Neural cell (in vitro differentiated cells): ENCODE measurements at regions not wholly inside any gene's neighbourhood (a gene's known extent, or its start where the extent isn't known, plus 50 kb on each side); places are given as distances from the start of the nearest gene placed in this dataset.

Source experiments
- H2AFZ ChIP-seq: fragments of 200-600, 300-800 bp; sonication (generic), shearing (Covaris generic); 2 replicates; pipeline ENCODE4 v1.6.0; 2014; ENCODE audit warnings: low read depth, mild to moderate bottlenecking, antibody characterized with exemption, low read length, moderate library complexity
- H3F3A ChIP-seq: fragments of 200-600 bp; shearing (Covaris generic); 2 replicates; pipeline ENCODE4 v1.6.1; 2016; ENCODE audit warnings: mild to moderate bottlenecking, moderate library complexity, mixed read lengths, antibody characterized with exemption, low read length; ENCODE audit not compliant: insufficient read depth, poor library complexity, severe bottlenecking
- H3K27ac ChIP-seq: fragments of 200-600, 300-800 bp; sonication (generic), shearing (Covaris generic); 2 replicates; pipeline ENCODE4 v1.5.1; 2014; ENCODE audit warnings: mild to moderate bottlenecking, low read length, moderate library complexity
- H3K27me3 ChIP-seq: fragments of 300-800, 200-600 bp; sonication (generic), shearing (Covaris generic); 2 replicates; pipeline ENCODE4 v1.6.0; 2014; ENCODE audit warnings: mild to moderate bottlenecking, low read depth, low read length, moderate library complexity; ENCODE audit not compliant: insufficient read depth
- H3K36me3 ChIP-seq: fragments of 300-800, 200-600 bp; sonication (generic), shearing (Covaris generic); 2 replicates; pipeline ENCODE4 v1.5.1; 2014; ENCODE audit warnings: mild to moderate bottlenecking, antibody characterized with exemption, low read length, moderate library complexity; ENCODE audit not compliant: insufficient read depth
- H3K4me2 ChIP-seq: fragments of 300-800, 200-600 bp; sonication (generic), shearing (Covaris generic); 2 replicates; pipeline ENCODE4 v1.6.0; 2014; ENCODE audit warnings: mild to moderate bottlenecking, low read length
- H3K4me3 ChIP-seq: fragments of 300-800, 200-600 bp; sonication (generic), shearing (Covaris generic); 2 replicates; pipeline ENCODE4 v1.5.1; 2014; ENCODE audit warnings: mild to moderate bottlenecking, low read length, moderate library complexity
- H3K79me2 ChIP-seq: fragments of 200-600 bp; shearing (Covaris generic); replicated peaks from 2 replicates; pipeline ENCODE4 v1.6.0; 2014; ENCODE audit warnings: mild to moderate bottlenecking, low read length, moderate library complexity; ENCODE audit not compliant: insufficient read depth
- H3K9ac ChIP-seq: fragments of 300-800, 200-600 bp; sonication (generic), shearing (Covaris generic); 2 replicates; pipeline ENCODE4 v1.6.1; 2016; ENCODE audit warnings: mild to moderate bottlenecking, low read length, mixed read lengths
- H3K9me2 ChIP-seq: fragments of 200-600 bp; shearing (Covaris generic); 2 replicates; pipeline ENCODE4 v1.6.1; 2016; ENCODE audit warnings: mild to moderate bottlenecking, low read length, mixed read lengths; ENCODE audit not compliant: insufficient read depth
- H3K9me3 ChIP-seq: fragments of 200-600, 300-800 bp; sonication (generic), shearing (Covaris generic); 2 replicates; pipeline ENCODE4 v1.6.1; 2016; ENCODE audit warnings: mild to moderate bottlenecking, mixed run types, low read length, moderate library complexity, mixed read lengths
- H4K20me1 ChIP-seq: fragments of 200-600 bp; shearing (Covaris generic); 2 replicates; pipeline ENCODE4 v1.6.1; 2016; ENCODE audit warnings: mild to moderate bottlenecking, mixed run types; ENCODE audit not compliant: insufficient read depth
- EP300 ChIP-seq: fragments of 450-650 bp; conservative IDR thresholded peaks from 2 replicates; pipeline ENCODE4 v1.6.1; 2014; ENCODE audit warnings: antibody characterized with exemption, mild to moderate bottlenecking, moderate library complexity; ENCODE audit not compliant: poor library complexity, severe bottlenecking
- EZH2 ChIP-seq: fragments of 200-600, 300-800 bp; shearing (Covaris generic), sonication (generic); IDR thresholded peaks from 2 replicates; pipeline ENCODE4 v1.6.1; 2014; ENCODE audit warnings: antibody characterized with exemption, low read length, borderline replicate concordance, mild to moderate bottlenecking; ENCODE audit not compliant: insufficient read depth, poor library complexity, severe bottlenecking
- MXI1 ChIP-seq: fragments of 450-650 bp; conservative IDR thresholded peaks from 2 replicates; pipeline ENCODE4 v1.6.1; 2014; ENCODE audit warnings: antibody characterized with exemption, mild to moderate bottlenecking; ENCODE audit not compliant: poor library complexity, severe bottlenecking
- POLR2AphosphoS5 ChIP-seq: IDR thresholded peaks from 2 replicates; pipeline ENCODE4 v1.6.1; 2012
- RAD21 ChIP-seq: fragments of 450-650 bp; conservative IDR thresholded peaks from 2 replicates; pipeline ENCODE4 v1.6.1; 2014; ENCODE audit warnings: antibody characterized with exemption, mild to moderate bottlenecking, moderate library complexity
- REST ChIP-seq: IDR thresholded peaks from 2 replicates; pipeline ENCODE4 v1.6.1; 2012; ENCODE audit warnings: borderline replicate concordance
- SMC3 ChIP-seq: fragments of 450-650 bp; conservative IDR thresholded peaks from 2 replicates; pipeline ENCODE4 v1.6.1; 2014; ENCODE audit warnings: antibody characterized with exemption, mild to moderate bottlenecking, moderate library complexity; ENCODE audit not compliant: poor library complexity
- TAF1 ChIP-seq: IDR thresholded peaks from 2 replicates; pipeline ENCODE4 v1.6.1; 2012; ENCODE audit warnings: low read depth
- TF ChIP-seq, protein P1 (sequence below): fragments of 450-650 bp; IDR thresholded peaks from 2 replicates; pipeline ENCODE4 v1.5.1; 2014; ENCODE audit warnings: antibody characterized with exemption, mild to moderate bottlenecking, moderate library complexity; ENCODE audit not compliant: poor library complexity, severe bottlenecking

- Histone ChIP-seq H3K4me2 (no peak overlapping the region), H4K20me1 (no peaks in the 10 kb centered on the region), H3K9me2 (no peaks in the 10 kb centered on the region), H3F3A (no peaks in the 10 kb centered on the region), H3K9me3 (peaks cover 4% of the 10 kb centered on the region), H3K79me2 (no peaks in the 10 kb centered on the region), H3K27me3 (no peaks in the 10 kb centered on the region), H3K36me3 (no peaks in the 10 kb centered on the region), H3K4me3 (no peak overlapping the region), H3K9ac (no peak overlapping the region), H2AFZ (no peak overlapping the region), H3K27ac (no peak overlapping the region)
- TF ChIP-seq REST (no peak), MXI1 (no peak), POLR2AphosphoS5 (no peak), RAD21 (no peak), SMC3 (no peak), TAF1 (no peak), EP300 (no peak), EZH2 (no peak)
- TF ChIP-seq, protein P1, sequence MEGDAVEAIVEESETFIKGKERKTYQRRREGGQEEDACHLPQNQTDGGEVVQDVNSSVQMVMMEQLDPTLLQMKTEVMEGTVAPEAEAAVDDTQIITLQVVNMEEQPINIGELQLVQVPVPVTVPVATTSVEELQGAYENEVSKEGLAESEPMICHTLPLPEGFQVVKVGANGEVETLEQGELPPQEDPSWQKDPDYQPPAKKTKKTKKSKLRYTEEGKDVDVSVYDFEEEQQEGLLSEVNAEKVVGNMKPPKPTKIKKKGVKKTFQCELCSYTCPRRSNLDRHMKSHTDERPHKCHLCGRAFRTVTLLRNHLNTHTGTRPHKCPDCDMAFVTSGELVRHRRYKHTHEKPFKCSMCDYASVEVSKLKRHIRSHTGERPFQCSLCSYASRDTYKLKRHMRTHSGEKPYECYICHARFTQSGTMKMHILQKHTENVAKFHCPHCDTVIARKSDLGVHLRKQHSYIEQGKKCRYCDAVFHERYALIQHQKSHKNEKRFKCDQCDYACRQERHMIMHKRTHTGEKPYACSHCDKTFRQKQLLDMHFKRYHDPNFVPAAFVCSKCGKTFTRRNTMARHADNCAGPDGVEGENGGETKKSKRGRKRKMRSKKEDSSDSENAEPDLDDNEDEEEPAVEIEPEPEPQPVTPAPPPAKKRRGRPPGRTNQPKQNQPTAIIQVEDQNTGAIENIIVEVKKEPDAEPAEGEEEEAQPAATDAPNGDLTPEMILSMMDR, result no peak
These were observed 56.6 kb upstream of the NOL4 start for GRCh38 chr18:34281290-34281689.

DNA sequence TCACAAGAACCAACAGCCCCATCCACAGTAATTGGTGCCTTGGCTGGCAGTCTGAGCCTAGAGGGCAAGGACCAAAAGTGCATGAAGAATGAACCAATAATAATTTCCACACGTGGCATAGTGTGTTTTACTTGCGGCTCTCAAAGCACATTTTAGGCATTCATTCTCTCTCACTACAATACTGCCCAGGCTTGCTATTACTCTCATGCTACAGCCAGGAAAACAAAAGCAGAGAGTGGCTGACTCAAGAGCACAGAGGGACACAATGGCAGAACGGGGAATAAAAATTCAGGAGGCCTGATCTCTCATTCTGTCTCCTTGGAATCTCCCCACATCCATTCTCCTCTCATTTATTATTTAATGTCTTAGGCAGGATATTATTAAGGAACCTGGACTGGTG lies 57.0 kb upstream of the NOL4 start:
- no peak for TF ChIP-seq SMC3
- TF ChIP-seq RAD21, result no peak
- TF ChIP-seq, protein P1, result no peak
- no peak for TF ChIP-seq MXI1
- TF ChIP-seq REST, result no peak
- TF ChIP-seq TAF1, result no peak
- no peak for TF ChIP-seq EZH2
- TF ChIP-seq EP300, result no peak
- no peak for TF ChIP-seq POLR2AphosphoS5
- H3K79me2 ChIP-seq, result no peaks in the 10 kb centered on the region
- no peaks in the 10 kb centered on the region for H4K20me1 ChIP-seq
- H3K9ac ChIP-seq, result no peak overlapping the region
- peaks cover 4% of the 10 kb centered on the region for H3K9me3 ChIP-seq
- no peak overlapping the region for H3K4me3 ChIP-seq
- no peaks in the 10 kb centered on the region for H3F3A ChIP-seq
- H3K27me3 ChIP-seq, result no peaks in the 10 kb centered on the region
- no peak overlapping the region for H3K27ac ChIP-seq
- no peak overlapping the region for H2AFZ ChIP-seq
- H3K4me2 ChIP-seq, result no peak overlapping the region
- no peaks in the 10 kb centered on the region for H3K36me3 ChIP-seq
- H3K9me2 ChIP-seq, result no peaks in the 10 kb centered on the region
